ENCODE measurements at regions not wholly inside any gene's neighbourhood (a gene's known extent, or its start where the extent isn't known, plus 50 kb on each side); places are given as distances from the start of the nearest gene placed in this dataset.

DNA sequence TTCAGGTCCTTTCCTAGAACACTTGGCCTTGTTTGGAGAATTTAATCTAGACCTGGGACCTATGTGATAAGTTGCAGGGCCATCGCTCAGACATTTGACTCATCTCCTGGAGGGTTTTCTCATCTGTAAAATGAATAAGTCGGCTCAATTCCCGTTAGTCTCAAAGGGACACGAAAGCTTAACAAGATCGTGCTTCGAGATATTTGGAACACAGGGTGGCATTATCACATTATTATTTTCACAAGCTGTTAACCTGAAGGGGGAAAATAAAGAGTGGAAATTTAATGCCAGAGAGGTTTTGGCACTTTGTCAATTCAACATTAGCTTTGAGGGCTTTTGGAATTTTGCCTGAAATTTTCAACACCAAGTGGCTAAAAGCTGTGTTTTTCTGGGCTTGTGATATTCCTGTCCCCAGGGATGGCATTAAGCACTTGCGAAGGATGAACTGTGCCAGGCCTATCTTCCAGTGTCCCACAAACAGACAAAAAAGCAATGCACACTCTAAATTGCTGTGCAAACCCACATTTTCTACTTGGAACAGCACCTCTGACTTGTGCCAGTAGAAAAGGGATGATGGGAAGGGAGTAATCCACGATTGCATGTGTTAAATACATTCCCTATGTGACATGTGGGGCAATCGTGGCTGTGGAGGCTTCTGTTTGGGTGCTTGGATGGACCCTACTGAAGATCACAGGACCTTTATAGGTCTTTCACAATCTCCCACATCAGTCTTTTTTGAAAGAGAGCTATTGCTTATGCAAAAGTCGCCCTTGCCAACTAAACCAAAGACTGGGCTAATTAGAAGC lies 478.7 kb downstream of the MFSD1 start:
- Histone ChIP-seq H3K9me3 (replicated peaks; ENCODE audit: insufficient read depth, low read length) (no peaks in the 10 kb centered on the region), H3K79me2 (ENCODE audit: low read length) (no peaks in the 10 kb centered on the region), H3K4me2 (ENCODE audit: low read depth, low read length) (no peak overlapping the region), H3K9me2 (replicated peaks; ENCODE audit: insufficient read depth, low read length) (no peaks in the 10 kb centered on the region), H3K27ac (ENCODE audit: low read length) (no peak overlapping the region), H3K27me3 (replicated peaks; ENCODE audit: insufficient read depth, low read length) (no peaks in the 10 kb centered on the region), H3K4me3 (ENCODE audit: low read length) (no peak overlapping the region), H2AFZ (ENCODE audit: low read length) (no peak overlapping the region), H4K20me1 (ENCODE audit: insufficient read depth, low read length) (no peaks in the 10 kb centered on the region), H3K9ac (ENCODE audit: low read length) (no peak overlapping the region), H3F3A (ENCODE audit: insufficient read depth, low read length) (no peaks in the 10 kb centered on the region), H3K36me3 (replicated peaks; ENCODE audit: insufficient read depth, low read length) (no peaks in the 10 kb centered on the region), H3K4me1 (ENCODE audit: low read length) (no peaks in the 10 kb centered on the region)
- TF ChIP-seq EZH2phosphoT487 (IDR thresholded peaks at IDR 0.05; ENCODE audit: low read length) (no peak), EZH2 (optimal IDR thresholded peaks at IDR 0.05; ENCODE audit: low read depth, low read length) (no peak)
- TF ChIP-seq, protein P1, sequence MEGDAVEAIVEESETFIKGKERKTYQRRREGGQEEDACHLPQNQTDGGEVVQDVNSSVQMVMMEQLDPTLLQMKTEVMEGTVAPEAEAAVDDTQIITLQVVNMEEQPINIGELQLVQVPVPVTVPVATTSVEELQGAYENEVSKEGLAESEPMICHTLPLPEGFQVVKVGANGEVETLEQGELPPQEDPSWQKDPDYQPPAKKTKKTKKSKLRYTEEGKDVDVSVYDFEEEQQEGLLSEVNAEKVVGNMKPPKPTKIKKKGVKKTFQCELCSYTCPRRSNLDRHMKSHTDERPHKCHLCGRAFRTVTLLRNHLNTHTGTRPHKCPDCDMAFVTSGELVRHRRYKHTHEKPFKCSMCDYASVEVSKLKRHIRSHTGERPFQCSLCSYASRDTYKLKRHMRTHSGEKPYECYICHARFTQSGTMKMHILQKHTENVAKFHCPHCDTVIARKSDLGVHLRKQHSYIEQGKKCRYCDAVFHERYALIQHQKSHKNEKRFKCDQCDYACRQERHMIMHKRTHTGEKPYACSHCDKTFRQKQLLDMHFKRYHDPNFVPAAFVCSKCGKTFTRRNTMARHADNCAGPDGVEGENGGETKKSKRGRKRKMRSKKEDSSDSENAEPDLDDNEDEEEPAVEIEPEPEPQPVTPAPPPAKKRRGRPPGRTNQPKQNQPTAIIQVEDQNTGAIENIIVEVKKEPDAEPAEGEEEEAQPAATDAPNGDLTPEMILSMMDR (IDR thresholded peaks at IDR 0.05; ENCODE audit: low read length), result no peak
- DNase-seq, result no peak

DNA sequence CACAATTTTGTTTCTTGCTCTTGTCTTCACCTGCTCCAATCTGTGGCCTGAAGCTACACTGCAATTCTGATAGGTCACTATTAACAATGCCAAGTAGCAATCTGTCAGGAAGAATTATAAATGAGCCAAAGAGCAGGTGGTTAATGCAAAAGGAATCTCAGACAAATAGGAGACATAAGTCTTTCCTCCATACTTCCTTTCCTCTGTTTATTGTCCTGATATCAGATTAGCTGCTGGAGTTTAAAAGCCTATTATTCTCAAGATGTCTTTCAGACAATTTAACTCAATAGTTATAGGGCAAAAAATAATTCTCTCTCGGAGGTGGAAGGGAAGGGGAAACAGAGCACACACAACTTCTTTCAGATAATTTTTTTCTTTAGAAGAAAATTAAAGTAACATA lies 491.6 kb downstream of the MFSD1 start:
- H3K4me2 ChIP-seq (ENCODE audit: low read depth, low read length), result no peak overlapping the region
- no peak for DNase-seq
- no peaks in the 10 kb centered on the region for H3K9me3 ChIP-seq (replicated peaks; ENCODE audit: insufficient read depth, low read length)
- no peaks in the 10 kb centered on the region for H3K79me2 ChIP-seq (ENCODE audit: low read length)
- no peaks in the 10 kb centered on the region for H4K20me1 ChIP-seq (ENCODE audit: insufficient read depth, low read length)
- H3K4me3 ChIP-seq (ENCODE audit: low read length), result no peak overlapping the region
- no peaks in the 10 kb centered on the region for H3K9me2 ChIP-seq (replicated peaks; ENCODE audit: insufficient read depth, low read length)
- H2AFZ ChIP-seq (ENCODE audit: low read length), result no peak overlapping the region
- H3K27me3 ChIP-seq (replicated peaks; ENCODE audit: insufficient read depth, low read length), result no peaks in the 10 kb centered on the region
- TF ChIP-seq, protein P1 (IDR thresholded peaks at IDR 0.05; ENCODE audit: low read length), result no peak
- TF ChIP-seq EZH2phosphoT487 (IDR thresholded peaks at IDR 0.05; ENCODE audit: low read length) (no peak), EZH2 (optimal IDR thresholded peaks at IDR 0.05; ENCODE audit: low read depth, low read length) (no peak)
- no peak overlapping the region for H3K27ac ChIP-seq (ENCODE audit: low read length)
- H3K9ac ChIP-seq (ENCODE audit: low read length), result no peak overlapping the region
- H3F3A ChIP-seq (ENCODE audit: insufficient read depth, low read length), result no peaks in the 10 kb centered on the region
- no peaks in the 10 kb centered on the region for H3K36me3 ChIP-seq (replicated peaks; ENCODE audit: insufficient read depth, low read length)
- no peaks in the 10 kb centered on the region for H3K4me1 ChIP-seq (ENCODE audit: low read length)

DNA sequence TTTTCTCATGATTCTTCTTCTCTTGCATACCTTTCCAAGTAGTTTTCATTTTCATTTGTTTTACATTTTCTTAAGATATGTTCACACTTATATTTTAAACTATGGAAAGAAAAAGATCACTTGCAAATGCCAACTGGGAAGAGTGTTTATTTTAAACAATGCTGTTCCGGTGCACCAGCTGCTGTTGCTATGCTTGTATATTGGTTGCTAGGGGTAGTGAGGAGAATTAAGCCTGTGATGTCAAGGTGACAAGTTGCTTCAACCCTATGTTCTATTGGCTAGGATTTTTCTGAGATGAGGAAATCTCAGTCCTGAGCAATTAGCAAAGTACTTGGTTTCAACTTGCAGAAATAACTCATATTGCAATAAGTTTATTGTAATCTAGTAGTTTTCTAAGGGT lies 500.1 kb downstream of the MFSD1 start:
- no peak overlapping the region for H3K9ac ChIP-seq (ENCODE audit: low read length)
- H3K9me3 ChIP-seq (replicated peaks; ENCODE audit: insufficient read depth, low read length), result no peaks in the 10 kb centered on the region
- TF ChIP-seq, protein P1 (IDR thresholded peaks at IDR 0.05; ENCODE audit: low read length), result no peak
- no peak for TF ChIP-seq EZH2phosphoT487 (IDR thresholded peaks at IDR 0.05; ENCODE audit: low read length)
- no peak for TF ChIP-seq EZH2 (optimal IDR thresholded peaks at IDR 0.05; ENCODE audit: low read depth, low read length)
- no peaks in the 10 kb centered on the region for H3K36me3 ChIP-seq (replicated peaks; ENCODE audit: insufficient read depth, low read length)
- no peaks in the 10 kb centered on the region for H3K4me1 ChIP-seq (ENCODE audit: low read length)
- no peak overlapping the region for H2AFZ ChIP-seq (ENCODE audit: low read length)
- no peak overlapping the region for H3K4me3 ChIP-seq (ENCODE audit: low read length)
- H3K27me3 ChIP-seq (replicated peaks; ENCODE audit: insufficient read depth, low read length), result no peaks in the 10 kb centered on the region
- H3K9me2 ChIP-seq (replicated peaks; ENCODE audit: insufficient read depth, low read length), result no peaks in the 10 kb centered on the region
- no peak overlapping the region for H3K4me2 ChIP-seq (ENCODE audit: low read depth, low read length)
- no peaks in the 10 kb centered on the region for H4K20me1 ChIP-seq (ENCODE audit: insufficient read depth, low read length)
- no peaks in the 10 kb centered on the region for H3F3A ChIP-seq (ENCODE audit: insufficient read depth, low read length)
- H3K27ac ChIP-seq (ENCODE audit: low read length), result no peak overlapping the region
- H3K79me2 ChIP-seq (ENCODE audit: low read length), result no peaks in the 10 kb centered on the region
- DNase-seq, result no peak

Data from MM.1S (cell line).